ENCODE measurements at regions not wholly inside any gene's neighbourhood (a gene's known extent, or its start where the extent isn't known, plus 50 kb on each side); places are given as distances from the start of the nearest gene placed in this dataset.

DNA sequence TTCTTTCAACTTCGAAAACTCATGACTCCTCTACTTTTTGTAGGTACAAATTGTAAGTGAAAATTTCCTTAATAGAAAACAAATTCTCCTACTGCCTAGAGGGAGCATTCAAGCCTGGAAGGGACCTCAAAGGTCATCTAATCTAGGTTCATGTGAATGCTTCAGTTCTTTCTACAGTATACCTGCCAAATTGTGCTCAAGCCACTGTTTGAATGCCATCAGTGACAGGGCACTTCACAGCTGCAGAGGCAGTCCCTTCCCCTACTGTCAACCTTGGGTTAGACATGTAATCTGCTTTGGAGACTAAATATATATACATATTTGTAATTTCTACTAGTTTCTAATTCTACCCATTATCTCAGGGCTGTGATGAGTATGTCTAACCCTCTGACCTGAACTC, 681.3 kb upstream of the CDH2 start:
- DNase-seq (ENCODE audit: low read depth in 2 of 2) = no peak

DNA sequence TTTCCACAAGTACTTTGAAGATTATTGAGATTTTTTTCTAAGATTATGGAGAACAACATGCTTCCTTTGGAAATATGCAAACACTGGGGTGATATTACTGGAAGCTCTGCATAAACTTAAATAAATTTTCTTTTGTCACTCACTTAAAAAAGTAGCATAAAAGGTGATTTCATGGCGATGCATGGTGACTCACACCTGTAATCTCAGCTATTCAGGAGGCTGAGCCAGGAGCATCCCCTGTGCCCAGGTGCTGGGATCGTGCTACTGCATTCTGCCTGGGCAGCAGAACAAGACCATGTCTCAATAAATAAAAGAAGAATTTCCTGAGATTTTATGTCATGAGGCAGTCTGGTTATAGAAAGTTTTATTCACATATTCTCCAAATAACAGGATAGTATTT, 679.1 kb upstream of the CDH2 start:
- no peak for DNase-seq (ENCODE audit: low read depth in 2 of 2)

- no peak for DNase-seq (ENCODE audit: low read depth in 2 of 2)
Measured at GRCh38 chr18:28855524-28855923, 678.6 kb upstream of the CDH2 start.

- no peak for DNase-seq (ENCODE audit: low read depth in 2 of 2)
Measured at GRCh38 chr18:28854964-28855363, 678.0 kb upstream of the CDH2 start.

DNA sequence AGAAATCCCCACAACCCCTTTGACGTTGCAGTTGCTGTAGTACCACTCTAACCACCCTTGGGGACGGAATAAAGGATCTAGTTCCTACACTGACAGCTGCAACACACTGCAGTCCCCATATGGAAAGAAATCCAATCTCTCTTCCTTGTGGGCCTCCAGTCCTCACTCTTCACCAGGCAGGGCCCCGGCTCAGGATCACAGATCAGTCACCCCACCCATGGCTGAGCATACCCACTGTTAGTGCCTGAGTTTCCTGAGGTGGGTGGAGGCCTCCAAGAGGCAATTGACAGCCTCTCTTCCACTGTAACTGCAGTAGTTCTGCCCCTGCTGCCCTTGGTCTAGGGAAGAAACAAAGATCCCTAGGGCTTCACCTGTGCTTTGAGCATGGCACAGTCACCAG, 670.0 kb upstream of the CDH2 start:
- no peak for DNase-seq (ENCODE audit: low read depth in 2 of 2)

DNA sequence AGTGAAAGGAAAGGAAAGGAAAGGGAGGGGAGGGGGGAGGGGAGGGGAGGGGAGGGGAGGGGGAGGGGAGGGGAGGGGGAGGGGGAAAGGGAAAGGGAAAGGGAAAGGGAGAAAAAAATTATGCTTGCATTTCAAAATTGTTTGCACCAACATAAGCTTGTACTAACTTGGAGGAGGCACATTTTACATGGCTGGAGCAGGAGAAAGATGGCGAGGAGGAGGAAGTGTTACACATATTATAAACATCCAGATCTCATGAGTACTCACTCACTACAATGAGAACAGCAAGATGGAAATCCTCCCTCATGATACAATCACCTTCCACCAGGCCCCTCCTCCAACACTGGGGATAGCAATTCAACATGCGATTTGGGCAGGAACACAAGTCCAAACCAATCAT, 660.2 kb upstream of the CDH2 start:
- no peak for DNase-seq (ENCODE audit: low read depth in 2 of 2)

DNA sequence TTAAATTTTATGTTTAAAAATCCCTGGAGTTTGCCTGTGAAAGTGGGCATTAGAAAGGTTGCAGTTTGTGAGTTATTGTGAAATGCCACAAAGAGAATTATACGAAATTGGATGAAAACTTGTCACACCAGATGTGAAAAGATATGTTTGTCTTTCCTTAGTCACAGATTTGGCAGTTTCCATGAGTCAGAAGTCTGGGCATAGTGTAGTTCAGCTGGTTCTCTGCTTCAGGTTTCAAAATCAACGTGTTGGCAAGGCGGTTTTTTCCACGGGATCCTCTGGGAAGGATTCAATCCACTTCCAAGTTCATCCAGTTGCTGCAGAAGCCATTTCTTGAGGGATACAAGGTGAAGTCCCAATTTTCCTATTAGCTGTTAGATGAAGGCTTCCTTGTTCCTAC, 658.0 kb upstream of the CDH2 start:
- DNase-seq (ENCODE audit: low read depth in 2 of 2) = no peak

- no peak for DNase-seq (ENCODE audit: low read depth in 2 of 2)
Measured at GRCh38 chr18:28831908-28832307, 655.0 kb upstream of the CDH2 start.

GRCh38 chr18:28831476-28831875, 654.5 kb upstream of the CDH2 start:
- DNase-seq (ENCODE audit: low read depth in 2 of 2) = no peak

GRCh38 chr18:28826107-28826506, 649.2 kb upstream of the CDH2 start:
- DNase-seq (ENCODE audit: low read depth in 2 of 2) = no peak

- DNase-seq (ENCODE audit: low read depth in 2 of 2) = no peak
Measured at GRCh38 chr18:28824183-28824574, 647.2 kb upstream of the CDH2 start.

DNA sequence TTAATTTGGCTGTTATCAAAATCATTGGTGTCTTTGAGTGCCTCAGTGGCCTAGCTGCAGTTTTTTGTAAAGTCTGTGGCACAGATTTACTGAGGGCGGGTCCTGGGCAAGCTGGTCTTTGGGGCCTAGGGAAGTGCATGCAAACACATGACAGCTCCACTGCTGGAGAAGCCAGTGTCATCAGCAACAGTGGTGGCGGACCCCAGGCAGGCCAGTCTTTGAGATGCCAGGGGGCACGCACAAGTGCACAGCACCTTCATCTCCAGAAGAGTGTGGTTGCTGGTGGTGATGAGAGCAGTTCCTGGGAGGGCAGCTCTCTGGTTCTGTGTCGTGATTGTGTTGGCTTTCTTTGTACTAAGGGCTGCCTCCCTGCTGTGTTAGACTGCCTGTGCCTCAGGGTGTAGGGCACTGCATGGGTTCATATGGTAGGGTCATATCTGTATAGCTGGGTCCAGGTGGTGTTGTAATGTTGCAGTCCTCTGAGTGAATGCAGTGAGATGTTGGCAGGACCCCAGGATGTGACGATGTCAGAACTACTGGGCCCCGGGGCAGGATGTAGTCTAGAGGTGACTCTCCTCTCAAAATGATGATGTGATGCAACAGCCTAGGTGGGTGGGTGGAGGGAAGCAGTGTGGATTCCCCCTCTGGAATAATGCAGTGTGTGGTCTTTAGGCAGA, 646.7 kb upstream of the CDH2 start:
- no peak for DNase-seq (ENCODE audit: low read depth in 2 of 2)

DNA sequence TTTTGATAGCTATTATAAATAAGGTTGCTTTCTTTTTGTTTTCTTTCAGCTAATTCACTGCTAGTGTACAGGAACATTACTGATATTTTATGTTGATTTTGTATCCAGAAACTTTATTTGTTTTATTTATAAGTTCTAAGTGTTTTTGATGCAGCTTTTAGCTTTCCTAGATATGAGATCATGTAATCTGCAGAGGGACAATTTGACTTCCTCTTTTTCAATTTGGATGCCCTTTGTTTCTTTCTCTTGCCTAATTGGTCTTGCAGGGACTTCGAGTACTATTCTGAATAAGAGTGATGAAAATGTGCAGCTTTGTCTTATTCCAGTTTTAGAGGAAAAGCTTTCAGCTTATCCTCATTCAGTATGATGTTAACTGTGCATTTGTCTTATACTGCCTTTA, 643.4 kb upstream of the CDH2 start:
- no peak for DNase-seq (ENCODE audit: low read depth in 2 of 2)

- DNase-seq (ENCODE audit: low read depth in 2 of 2) = no peak
Measured at GRCh38 chr18:28816155-28816554, 639.2 kb upstream of the CDH2 start.

- no peak for DNase-seq (ENCODE audit: low read depth in 2 of 2)
Measured at GRCh38 chr18:28814365-28814764, 637.4 kb upstream of the CDH2 start.

- DNase-seq (ENCODE audit: low read depth in 2 of 2) = no peak
Measured at GRCh38 chr18:28808373-28808772, 631.4 kb upstream of the CDH2 start.

DNA sequence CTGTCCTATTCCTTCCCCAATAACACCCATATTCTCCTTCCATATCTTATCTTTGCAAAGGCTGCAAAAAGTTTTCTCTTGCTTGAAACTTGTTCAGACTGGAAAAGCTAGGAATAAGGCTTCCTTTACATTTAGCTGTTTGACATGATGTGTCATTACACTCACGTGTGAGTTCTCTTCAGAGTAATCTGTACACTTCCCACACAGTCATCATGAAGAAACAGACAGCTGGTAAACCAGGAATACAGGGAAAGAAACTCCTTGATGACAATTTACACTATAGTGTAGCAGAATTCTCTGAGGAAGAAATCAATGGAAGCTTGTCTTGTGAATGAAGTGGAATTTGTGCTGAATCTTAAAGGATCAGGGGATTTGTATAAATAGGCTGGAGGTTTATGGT, 628.6 kb upstream of the CDH2 start:
- no peak for DNase-seq (ENCODE audit: low read depth in 2 of 2)

DNA sequence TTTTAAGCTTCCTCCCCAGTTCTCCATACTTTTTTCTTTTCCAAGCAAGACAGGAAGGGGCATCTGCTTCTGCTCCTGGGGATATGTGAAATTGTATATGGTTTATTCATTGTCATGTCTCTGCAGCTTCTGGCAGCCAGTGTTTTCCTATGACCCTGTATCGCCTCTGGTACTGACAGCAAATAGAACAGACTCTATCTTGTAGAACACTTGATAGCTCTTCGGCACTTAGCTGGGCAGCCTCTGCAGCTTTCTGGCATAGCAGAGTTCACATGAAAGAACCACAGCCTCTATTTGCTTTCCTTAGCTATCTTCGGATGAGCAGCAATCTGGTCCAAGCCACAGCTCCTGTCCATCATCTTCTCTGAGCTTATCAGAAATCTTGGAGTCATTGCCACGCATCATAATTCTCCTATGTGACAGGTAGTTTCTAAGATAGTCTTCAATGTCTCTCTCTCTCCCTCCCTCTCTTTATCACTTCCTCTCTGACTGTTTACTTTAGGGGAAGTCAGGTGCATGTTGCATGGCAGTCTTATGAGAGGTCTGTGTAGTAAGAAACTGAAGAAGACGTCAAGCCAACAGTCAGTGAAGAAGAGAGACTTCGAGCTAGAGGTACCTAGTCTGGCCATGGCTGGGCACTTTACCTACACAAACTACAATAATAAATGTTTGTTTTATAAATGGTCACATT, 627.7 kb upstream of the CDH2 start:
- no peak for DNase-seq (ENCODE audit: low read depth in 2 of 2)

GRCh38 chr18:28802546-28802945, 625.6 kb upstream of the CDH2 start:
- DNase-seq (ENCODE audit: low read depth in 2 of 2) = no peak

GRCh38 chr18:28801876-28802275, 624.9 kb upstream of the CDH2 start:
- DNase-seq (ENCODE audit: low read depth in 2 of 2) = no peak

DNA sequence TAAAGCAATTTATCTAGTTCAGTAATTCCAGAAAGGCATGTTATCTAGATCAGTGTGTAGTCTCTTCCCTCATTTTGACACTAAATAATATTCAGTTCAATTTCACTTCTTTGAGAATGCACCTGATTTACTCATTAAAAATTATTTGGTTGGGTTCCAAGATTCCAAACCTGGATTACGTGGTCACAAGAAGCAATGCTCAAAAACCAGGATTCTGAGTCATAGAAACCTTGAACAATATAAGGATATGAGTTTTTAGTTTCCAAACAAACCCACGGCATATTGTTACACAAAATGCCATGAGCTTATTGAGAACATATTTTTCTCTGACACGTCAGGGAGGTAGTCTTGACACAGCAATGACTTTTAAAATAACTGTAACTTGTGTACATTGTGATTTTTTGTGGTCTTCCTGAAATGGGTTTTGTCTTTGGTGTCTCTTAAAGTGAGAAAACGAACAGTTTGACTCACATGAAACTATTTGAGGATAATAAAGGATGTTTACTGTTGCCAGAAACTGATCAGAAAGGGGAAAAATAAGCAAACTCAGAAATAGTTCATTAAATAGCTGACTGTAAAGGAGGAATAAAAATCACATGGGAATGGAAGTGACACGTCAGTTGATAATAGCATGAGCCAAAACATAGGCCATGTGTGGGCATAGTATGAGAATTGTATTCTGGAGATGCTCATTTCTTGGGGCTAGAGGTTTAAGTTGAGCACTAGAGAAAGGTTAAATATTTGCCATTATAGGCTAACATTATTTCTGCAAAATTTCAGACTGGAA, 617.7 kb upstream of the CDH2 start:
- peak; percentile 12 to 13 for DNase-seq (ENCODE audit: low read depth in 2 of 2)

DNA sequence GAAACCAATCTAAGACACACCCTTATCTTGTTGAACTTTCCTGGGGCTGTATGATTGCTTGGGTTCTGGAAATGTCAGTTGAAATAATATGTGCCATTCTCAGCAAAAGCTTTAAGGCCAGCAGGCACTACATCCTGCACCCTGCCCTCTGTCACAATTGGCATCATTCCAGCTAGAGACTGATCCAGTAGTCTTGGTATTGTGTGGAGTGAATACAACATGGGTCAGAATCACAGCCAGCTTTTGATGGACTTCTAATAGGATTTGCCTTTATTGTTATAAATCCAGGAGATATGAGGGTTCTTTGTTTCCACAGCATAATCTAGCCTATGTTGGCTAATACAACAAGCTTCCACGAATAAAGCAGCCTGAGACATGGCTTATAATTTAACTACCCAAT, 617.0 kb upstream of the CDH2 start:
- no peak for DNase-seq (ENCODE audit: low read depth in 2 of 2)
